Testis (tissue), 2 donors: ENCODE measurements at regions not wholly inside any gene's neighbourhood (a gene's known extent, or its start where the extent isn't known, plus 50 kb on each side); places are given as distances from the start of the nearest gene placed in this dataset.

Experiments used
- DNase-seq: peaks from one replicate; pipeline ENCODE4 v3.0.0-alpha.2; 2019
- H3K27ac ChIP-seq, 2 donors: fragments of 200-600 bp; sonication (generic); one replicate each; pipeline ENCODE4 v1.5.1; 2019
- H3K27me3 ChIP-seq: fragments of 200-600 bp; sonication (generic); one replicate; pipeline ENCODE4 v1.5.1; 2019
- H3K36me3 ChIP-seq: fragments of 200-600 bp; sonication (generic); one replicate; pipeline ENCODE4 v1.5.1; 2017; ENCODE audit warnings: low read depth; ENCODE audit errors: missing control alignments
- H3K4me1 ChIP-seq: fragments of 200-600 bp; sonication (generic); one replicate; pipeline ENCODE4 v1.5.1; 2019
- H3K4me3 ChIP-seq, 2 donors: fragments of 200-600 bp; sonication (generic); one replicate each; pipeline ENCODE4 v1.5.1; 2017 to 2019
- H3K9me3 ChIP-seq: fragments of 200-600 bp; sonication (generic); one replicate; pipeline ENCODE4 v1.5.1; 2017
- CTCF ChIP-seq, 3 experiments: fragments of 450-650 bp in 2 of 3; fragments of 200-600 bp in 1 of 3; sonication (generic) in 1 of 3; IDR thresholded peaks; one replicate each; pipeline ENCODE4 v1.5.1; 2016 to 2019; ENCODE audit warnings: antibody characterized with exemption in 3 of 3, mild to moderate bottlenecking in 2 of 3, moderate library complexity in 1 of 3
- POLR2A ChIP-seq: fragments of 450-650 bp; IDR thresholded peaks from one replicate; pipeline ENCODE4 v1.6.1; 2017; ENCODE audit warnings: antibody characterized with exemption, mild to moderate bottlenecking, moderate library complexity
- WGBS, 2 donors: methylation state at CpG; one replicate each; pipeline ENCODE4 v1.1.5; 2018; 5-methylcytosine and 5-hydroxymethylcytosine counted together
- intact Hi-C: fragments of 100-400 bp; cut with DNase I; formaldehyde crosslinking; loops from one replicate; pipeline ENCODE4 v1.15.1; 2023; ENCODE audit warnings: low total_unique reads

GRCh38 chr10:75294031-75294437, 58.3 kb upstream of the COMTD1 start:
- no peaks in the 10 kb centered on the region for H3K27me3 ChIP-seq
- peak overlapping the region; percentile 45 to 86 for H3K27ac ChIP-seq
- no peak for DNase-seq
- intact Hi-C loops = no loop called here
- no peaks in the 10 kb centered on the region for H3K36me3 ChIP-seq
- TF ChIP-seq CTCF (IDR thresholded peaks at IDR 0.05) (no peak), POLR2A (no peak)
- H3K4me1 ChIP-seq = peaks cover 3% of the 10 kb centered on the region
- no peak overlapping the region for H3K4me3 ChIP-seq
- H3K9me3 ChIP-seq = no peaks in the 10 kb centered on the region
- WGBS, 2 donors = 41 to 48% methylated on average over 8 of the region's 8 CpGs

GRCh38 chr10:75293446-75293820, 57.7 kb upstream of the COMTD1 start:
- H3K27me3 ChIP-seq = no peaks in the 10 kb centered on the region
- no peaks in the 10 kb centered on the region for H3K36me3 ChIP-seq
- H3K4me1 ChIP-seq = peaks cover 3% of the 10 kb centered on the region
- WGBS, 2 donors = 87 to 90% methylated on average over 3 of the region's 3 CpGs
- no peak overlapping the region for H3K4me3 ChIP-seq
- TF ChIP-seq POLR2A (no peak), CTCF (IDR thresholded peaks at IDR 0.05) (no peak)
- no peaks in the 10 kb centered on the region for H3K9me3 ChIP-seq
- no peak overlapping the region for H3K27ac ChIP-seq
- intact Hi-C loops = no loop called here
- DNase-seq = no peak

GRCh38 chr10:75292794-75293445, 57.2 kb upstream of the COMTD1 start:
- intact Hi-C loops = no loop called here
- H3K4me1 ChIP-seq = peaks cover 3% of the 10 kb centered on the region
- no peak for DNase-seq
- H3K27ac ChIP-seq = no peak overlapping the region
- H3K36me3 ChIP-seq = no peaks in the 10 kb centered on the region
- TF ChIP-seq CTCF (IDR thresholded peaks at IDR 0.05) (no peak), POLR2A (no peak)
- H3K27me3 ChIP-seq = no peaks in the 10 kb centered on the region
- peak overlapping the region in 1 of 2 donors; percentile 1 for H3K4me3 ChIP-seq
- H3K9me3 ChIP-seq = no peaks in the 10 kb centered on the region
- WGBS, 2 donors = 62 to 90% methylated on average over 10 of the region's 10 CpGs

GRCh38 chr10:75291805-75292204, 56.0 kb upstream of the COMTD1 start:
- no peak overlapping the region for H3K27ac ChIP-seq
- no peaks in the 10 kb centered on the region for H3K9me3 ChIP-seq
- intact Hi-C loops = no loop called here
- H3K4me3 ChIP-seq = no peak overlapping the region
- H3K36me3 ChIP-seq = no peaks in the 10 kb centered on the region
- 58 to 67% methylated on average over 1 of the region's 1 CpG for WGBS, 2 donors
- TF ChIP-seq POLR2A (no peak), CTCF (IDR thresholded peaks at IDR 0.05) (no peak)
- DNase-seq = no peak
- no peaks in the 10 kb centered on the region for H3K27me3 ChIP-seq
- H3K4me1 ChIP-seq = peaks cover 3% of the 10 kb centered on the region

GRCh38 chr10:75288140-75288711, 52.5 kb upstream of the COMTD1 start:
- Histone ChIP-seq H3K4me3 (no peak overlapping the region), H3K4me1 (peaks cover 1% of the 10 kb centered on the region), H3K27ac (no peak overlapping the region), H3K9me3 (no peaks in the 10 kb centered on the region), H3K36me3 (no peaks in the 10 kb centered on the region), H3K27me3 (no peaks in the 10 kb centered on the region)
- TF ChIP-seq CTCF (IDR thresholded peaks at IDR 0.05) (no peak), POLR2A (no peak)
- intact Hi-C loops = no loop called here
- 90 to 94% methylated on average over 6 of the region's 6 CpGs for WGBS, 2 donors
- no peak for DNase-seq
